ENCODE measurements at regions not wholly inside any gene's neighbourhood (a gene's known extent, or its start where the extent isn't known, plus 50 kb on each side); places are given as distances from the start of the nearest gene placed in this dataset.

DNA sequence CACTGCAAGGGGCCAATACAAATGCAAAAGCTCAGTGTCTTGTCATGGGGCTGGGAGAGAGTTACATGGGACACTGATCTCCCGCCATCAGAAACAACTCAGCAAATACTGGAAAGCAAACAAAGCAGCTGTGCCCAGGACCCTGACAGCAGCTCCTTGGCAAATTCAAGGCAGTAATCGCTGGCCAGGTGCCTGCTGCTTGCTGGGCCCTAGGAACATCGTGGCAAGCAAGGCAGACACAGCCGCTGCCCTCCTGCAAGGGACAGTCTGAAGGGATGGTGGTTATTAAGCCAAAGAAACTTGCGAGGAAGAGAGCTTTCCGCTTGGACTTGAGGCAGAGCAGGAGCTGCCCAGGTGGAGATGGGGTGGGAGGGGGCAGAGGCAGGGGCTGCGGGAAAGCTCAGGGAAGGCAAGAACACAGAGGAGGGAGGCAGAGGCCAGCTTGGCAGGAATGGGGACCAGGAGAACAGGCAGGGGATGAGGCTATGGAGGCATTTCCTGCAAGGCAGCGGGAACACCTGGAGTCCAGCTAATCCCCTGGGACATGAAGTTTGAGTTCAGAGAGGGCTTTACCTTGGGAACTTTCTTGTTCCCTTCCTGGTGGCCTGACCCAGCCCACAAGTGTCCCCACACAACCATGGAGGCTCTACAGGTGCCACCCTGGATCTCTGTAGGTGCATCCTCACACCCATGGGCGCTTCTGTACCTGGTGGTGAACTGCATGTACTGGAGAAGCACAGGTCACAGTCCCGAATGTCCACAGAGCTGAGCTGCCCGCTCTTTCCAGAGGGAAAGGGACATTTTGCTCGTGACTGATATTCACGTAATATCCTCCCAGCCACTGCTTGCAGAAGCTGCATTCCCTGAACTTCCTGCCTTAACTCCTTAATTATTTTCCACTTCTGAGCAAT, 78.7 kb upstream of the ATP2B2 start:
- DNase-seq (ENCODE audit: low spot score): no peak

DNA sequence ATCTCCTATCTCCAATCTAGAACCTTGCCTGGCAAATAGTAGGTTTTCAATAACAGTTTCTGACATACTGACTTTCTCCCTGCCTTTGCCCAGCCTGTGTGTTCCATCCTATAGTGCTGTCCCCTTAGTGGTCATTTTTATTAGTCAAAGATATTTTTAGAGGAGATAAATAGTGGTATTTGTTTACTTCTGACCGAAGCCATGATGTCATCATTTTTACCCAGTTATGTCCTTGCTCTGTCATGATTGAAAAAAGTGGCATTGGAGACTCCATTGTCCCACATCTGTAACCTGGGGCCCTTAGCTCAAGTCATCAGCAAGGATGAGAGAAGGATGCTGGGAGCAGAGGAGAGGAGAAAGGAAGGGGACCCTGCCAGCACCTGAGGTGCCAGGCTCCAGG, 80.6 kb upstream of the ATP2B2 start:
- DNase-seq (ENCODE audit: low spot score): no peak

DNA sequence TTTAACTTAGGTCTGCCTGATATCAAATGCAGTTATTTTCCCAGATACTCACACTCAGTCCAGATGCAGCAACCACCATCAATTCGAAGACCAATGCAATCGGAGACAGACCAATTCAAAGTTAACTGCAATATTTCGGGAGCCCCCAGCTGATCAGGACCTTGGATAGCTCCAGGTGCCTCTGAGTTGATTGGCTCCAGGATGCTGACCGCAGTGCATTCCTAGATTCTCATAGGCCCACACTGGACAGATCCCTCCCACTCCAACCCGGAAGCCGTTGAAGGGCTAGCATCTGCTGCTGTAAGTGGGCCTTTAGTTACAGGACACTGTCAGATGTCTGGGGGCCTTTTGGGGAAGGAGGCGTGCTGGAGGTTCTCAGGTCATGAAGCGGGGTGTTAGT, 89.5 kb upstream of the ATP2B2 start:
- peak; percentile 79 for DNase-seq (ENCODE audit: low spot score)

DNA sequence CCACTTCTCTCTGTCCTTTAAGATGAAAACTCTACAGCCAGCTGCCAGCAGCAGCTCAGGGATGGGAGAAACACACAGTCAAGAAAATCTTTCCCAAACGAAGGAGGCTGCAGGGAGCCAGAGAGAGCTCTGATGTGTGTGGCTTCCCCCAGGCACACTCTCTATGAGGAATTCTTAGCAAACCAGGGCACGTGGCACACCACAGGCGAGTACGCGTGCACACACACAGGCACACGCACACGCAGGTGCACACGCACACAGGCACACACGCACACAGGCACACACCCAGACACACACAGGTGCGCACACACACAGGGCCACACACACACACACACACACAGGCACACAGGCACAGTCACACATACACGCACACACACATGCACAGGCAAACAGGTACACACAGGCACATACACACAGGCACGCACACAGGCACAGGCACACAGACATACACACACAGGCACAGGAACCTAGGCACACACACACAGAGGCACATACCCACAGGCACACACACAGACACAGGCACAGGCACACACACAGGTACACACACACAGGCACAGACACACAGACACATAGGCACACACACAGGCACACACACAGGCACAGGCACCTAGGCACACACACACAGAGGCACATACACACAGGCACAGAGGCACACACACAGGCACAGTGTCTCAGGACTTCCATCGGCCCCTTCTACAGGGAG, 91.5 kb upstream of the ATP2B2 start:
- no peak for DNase-seq (ENCODE audit: low spot score)

DNA sequence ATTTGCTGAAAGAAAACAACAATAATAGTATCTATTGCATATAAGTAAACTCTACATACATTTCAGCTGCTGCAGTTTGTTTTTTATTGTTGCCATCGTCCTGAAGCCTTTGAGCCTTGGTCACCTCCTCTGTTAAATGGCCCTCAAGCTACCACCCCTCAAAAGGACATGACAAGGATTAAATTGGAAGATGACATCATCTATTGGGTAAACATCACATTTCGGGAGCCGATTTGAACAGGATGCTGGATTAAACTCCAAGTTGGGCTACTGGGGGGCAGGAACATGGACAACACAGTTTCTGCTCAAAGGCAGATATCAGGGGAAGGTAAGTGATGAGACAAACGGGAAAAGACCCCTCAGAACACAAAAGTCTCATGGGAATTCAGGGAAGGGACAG, 92.3 kb upstream of the ATP2B2 start:
- DNase-seq (ENCODE audit: low spot score): no peak

DNA sequence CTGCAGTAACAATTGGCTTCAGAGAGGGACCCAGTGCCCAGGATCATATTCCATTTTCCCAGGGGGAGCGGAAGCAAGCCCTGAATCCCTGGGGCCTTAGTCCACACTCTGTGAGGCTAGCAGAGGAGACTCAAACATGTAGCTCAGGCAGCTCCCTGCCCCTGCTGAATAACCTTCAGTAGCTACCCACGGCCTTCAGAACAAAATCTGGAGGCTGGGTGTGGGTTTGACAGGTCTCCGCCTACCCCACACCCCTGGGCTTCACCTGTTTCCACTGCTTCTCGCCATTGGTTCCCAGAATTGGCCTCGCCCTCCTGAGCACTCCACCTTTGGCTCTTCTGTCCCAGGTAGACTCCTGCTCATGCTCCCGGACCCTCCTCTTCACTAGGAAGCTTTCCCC, 93.6 kb upstream of the ATP2B2 start:
- no peak for DNase-seq (ENCODE audit: low spot score)

DNA sequence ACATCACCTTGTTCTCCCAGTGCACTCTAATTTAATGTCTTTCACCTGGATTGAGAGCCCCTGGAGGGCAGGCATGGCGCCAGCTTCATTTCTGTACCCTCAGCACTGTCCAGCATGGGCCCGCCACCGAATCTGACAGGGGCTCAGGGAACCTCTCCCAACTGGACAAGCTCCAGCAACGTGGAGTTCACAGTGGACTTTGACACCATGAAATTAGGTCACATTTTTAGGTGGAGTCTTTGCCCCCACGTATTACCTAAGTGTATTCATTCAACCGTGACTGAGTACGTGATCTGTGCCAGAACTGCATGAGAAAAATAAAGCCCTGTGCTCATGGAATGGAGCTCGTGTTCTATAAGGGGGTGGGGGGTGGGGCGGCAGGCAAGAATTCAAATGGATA, 94.1 kb upstream of the ATP2B2 start:
- no peak for DNase-seq (ENCODE audit: low spot score)

DNA sequence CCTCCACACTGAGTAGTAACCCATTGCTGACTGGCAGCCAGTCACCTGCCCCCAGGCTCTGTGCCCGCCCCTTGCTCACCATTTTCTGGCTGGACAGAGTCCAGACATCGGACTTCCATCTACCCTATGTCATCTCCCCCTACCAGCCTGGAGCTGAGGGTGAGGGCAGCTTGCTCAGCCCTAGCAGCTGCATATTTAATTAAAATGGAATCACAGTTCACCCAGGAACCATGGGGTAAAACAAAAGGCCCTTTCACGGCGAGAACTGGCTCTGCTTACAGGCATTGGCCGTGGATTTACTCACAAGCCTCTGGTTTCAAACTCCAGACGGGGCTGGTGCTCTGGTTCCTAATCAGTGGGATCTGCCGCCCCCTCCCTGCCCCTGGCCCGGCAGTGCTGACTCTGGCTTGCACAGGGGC, 94.9 kb upstream of the ATP2B2 start:
- no peak for DNase-seq (ENCODE audit: low spot score)

DNA sequence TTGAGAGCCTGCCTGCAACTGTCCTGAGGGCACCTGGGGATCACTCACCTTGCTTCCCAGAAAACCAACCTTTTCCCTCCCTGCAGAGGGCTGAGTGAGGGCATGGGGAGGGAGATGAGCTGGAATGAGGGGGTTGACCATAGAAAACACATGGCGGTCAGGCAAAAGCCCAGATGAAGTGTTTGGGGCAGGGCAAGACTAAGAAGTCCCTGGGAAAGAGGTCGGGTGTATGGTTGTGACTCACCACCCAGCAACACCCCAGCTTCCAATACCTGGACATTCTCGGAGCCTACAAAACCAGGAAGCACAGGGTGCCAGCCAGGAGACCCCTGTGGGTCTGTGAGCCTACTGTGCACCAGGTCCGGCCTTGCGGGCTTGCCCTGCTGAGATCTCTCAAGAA, 95.3 kb upstream of the ATP2B2 start:
- DNase-seq (ENCODE audit: low spot score): no peak

DNA sequence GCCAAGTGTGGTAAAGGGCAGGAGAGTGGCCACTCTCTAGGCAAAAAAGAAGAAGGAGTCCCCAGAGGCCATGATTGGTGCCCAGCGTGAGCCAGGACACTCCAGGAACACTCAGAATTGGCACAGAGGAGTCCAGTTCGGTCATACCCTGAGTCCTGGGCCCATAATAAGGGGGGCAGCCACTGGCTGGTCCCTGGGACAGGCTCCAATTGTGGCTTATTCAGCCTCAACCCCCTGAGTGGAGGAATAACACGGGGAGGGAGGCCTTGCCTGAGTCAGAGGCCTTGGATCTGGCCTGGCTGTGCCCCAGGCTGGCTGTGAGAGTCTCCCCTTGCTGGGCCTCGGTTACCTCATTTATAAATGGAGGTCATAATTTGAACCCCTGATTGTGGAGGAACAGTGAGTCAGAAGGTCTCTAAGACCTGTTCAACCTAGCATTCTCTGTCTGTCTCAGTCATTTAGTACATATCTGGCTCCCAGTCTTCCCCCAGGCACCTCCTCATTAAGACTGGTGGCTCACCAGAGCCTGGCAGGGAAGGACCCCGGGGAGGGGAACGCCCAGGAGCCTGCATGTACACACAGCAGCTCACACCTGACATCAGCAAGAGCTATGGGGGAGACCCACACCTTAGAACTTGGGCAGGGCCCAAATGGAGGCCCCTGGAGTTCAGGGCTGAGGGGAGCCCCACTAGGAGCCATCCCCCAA, 95.9 kb upstream of the ATP2B2 start:
- DNase-seq (ENCODE audit: low spot score): no peak

DNA sequence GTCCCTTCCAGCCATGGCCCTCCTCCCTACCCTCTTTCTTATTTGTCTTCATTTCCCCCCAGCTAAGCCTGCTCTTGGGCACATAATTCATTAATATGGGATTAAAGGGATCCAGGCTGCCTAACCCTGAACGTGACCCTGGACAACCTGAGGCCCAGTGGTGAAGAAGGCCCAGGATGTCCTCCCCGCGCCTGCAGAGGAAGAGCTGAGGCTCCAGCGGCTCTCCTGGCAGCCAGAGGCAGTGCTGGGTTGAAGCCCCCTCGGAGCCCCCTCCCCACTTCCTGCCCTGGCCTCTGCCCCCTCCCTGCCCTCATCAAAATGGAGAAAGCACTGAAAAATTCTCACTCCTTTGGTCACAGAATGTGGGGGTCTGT, 96.5 kb upstream of the ATP2B2 start:
- no peak for DNase-seq (ENCODE audit: low spot score)

DNA sequence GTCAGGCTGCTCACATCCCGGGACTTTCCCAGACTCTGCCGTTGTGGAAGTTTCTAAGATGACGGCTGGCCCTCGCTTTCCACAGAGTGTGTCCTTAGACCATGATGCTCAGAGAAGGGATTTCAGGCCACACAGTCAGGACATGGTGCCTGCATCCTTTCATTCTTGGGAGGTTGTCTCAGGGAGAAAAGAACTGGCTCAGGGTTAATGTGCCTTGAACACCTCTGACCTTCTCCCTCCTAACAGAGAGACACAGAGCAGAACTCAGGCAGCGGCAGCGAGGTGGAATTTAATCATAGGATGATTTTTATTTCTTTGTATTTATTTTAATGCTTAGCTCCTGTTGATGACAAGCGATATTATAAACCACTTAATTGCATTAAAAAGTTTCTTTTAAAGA, 96.9 kb upstream of the ATP2B2 start:
- DNase-seq (ENCODE audit: low spot score): no peak

DNA sequence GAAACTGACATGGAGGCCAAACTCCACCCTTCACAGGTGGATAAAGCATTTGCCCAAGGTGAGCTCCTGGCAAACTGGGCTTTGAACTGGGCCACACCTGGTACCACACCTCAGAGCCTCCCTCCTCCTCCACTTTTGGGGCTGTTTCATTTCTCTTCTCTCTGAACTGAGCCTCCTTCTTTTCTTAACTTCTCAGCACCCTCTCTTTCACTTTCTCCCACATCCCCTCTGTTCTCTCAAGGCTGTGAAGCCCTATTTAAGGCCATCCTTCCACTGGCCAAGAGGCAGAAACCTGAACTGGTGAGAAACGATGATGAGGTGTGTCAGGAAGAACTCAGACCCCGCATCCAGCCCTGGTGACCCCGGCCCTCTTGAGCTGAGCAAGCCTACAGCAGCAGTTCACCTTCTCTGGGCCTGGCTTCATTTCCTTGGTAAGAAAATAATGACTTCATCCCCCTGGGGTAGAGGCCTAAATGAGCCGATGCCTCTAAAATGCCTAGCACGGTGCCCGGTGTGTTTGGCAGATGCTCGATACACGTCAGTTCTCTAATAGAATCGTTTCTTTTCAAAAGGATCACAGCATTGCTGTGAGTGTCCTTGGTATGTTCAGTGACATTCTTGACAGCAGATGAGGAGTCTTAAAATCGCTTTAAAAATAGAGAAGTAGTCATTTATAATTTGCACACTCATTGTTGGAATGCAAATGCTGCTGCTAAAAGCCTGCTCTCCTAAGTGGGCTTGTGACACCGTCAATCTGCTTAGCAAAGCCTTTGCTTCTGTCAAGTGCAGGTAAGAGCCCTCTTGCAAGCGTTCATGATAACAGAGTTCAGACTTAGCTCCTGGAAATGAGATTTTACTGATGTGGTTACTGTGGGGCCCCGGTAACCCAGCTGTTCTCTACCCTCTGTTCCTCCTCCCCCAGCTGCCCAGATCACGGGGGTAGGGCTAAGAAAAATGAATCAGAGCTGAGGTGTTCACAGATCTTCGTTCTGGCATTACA, 97.7 kb upstream of the ATP2B2 start:
- no peak for DNase-seq (ENCODE audit: low spot score)

DNA sequence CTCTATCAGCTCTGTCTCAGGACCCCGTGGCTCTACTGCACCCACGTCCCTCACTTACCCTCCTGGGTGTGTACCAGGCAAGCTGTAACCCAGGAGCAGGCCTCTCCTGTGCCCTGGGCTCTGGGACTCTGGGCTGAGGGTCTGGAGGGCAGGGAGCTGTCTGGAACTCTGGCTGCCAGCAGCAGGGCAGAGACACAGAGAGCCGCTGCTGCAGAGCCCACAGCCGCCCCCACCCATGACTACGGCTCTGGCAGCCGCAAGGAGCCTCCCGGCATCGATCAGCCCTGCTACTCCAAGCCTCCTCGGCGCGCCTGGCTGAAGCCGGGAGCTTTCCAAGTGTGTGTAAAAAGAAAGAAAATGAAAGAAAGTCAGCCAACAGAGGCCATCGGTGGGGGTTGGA, 103.7 kb upstream of the ATP2B2 start:
- no peak for DNase-seq (ENCODE audit: low spot score)

DNA sequence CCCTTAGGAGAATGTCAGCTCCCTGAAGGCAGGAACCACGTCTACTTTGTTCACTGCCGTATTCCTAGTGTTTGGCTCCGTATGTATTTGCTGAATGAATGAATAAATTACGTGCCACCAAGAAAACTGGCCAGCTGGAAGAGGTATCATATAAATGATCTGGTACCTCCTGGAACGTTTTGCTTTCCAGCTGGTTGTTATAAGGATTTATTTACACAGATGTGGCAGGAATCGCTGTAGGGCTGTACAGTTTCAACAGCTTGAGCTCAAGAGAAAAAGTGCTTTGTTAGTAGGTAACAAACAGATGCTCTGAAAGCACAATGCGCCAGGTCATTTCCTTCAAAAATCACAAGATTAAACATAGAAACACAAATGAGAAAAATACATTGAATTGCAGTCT, 108.8 kb upstream of the ATP2B2 start:
- DNase-seq (ENCODE audit: low spot score): no peak

DNA sequence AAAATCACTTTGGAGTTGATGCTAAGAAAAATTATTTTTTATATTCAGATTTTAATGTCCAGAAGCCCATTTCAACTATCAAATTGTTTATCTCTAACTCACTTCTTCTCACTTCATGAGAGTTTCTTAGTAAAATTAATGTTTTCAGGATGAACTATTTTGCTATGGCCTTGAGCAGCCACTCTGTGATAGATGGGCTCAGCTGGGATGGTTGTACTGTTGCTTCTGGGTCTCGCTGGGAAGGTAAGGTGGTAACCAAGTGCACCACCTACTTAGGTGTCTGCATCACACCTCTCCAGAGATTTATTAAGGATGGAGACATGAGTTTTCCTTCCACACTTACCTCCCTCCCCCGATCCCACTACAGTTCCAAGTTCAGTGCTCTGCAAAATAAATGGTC, 110.3 kb upstream of the ATP2B2 start:
- no peak for DNase-seq (ENCODE audit: low spot score)

DNA sequence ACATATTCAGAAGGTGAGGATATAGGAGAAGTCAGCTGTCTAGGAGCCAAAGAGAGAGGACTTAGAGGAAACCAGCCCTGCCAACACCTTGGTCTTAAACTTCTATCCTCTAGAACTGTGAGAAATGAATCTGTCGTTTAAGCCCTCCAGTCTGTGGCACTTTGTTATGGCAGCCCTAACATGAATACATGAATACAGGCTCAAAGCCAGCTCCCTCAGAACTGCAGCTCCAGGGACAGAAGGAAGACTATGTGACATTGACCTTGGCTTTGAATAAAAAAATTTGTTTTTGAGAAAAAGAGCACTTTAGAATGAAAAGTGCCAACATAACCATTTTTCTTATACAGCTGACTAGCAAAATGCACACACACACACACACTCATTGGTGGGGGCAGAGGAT, 110.9 kb upstream of the ATP2B2 start:
- no peak for DNase-seq (ENCODE audit: low spot score)

DNA sequence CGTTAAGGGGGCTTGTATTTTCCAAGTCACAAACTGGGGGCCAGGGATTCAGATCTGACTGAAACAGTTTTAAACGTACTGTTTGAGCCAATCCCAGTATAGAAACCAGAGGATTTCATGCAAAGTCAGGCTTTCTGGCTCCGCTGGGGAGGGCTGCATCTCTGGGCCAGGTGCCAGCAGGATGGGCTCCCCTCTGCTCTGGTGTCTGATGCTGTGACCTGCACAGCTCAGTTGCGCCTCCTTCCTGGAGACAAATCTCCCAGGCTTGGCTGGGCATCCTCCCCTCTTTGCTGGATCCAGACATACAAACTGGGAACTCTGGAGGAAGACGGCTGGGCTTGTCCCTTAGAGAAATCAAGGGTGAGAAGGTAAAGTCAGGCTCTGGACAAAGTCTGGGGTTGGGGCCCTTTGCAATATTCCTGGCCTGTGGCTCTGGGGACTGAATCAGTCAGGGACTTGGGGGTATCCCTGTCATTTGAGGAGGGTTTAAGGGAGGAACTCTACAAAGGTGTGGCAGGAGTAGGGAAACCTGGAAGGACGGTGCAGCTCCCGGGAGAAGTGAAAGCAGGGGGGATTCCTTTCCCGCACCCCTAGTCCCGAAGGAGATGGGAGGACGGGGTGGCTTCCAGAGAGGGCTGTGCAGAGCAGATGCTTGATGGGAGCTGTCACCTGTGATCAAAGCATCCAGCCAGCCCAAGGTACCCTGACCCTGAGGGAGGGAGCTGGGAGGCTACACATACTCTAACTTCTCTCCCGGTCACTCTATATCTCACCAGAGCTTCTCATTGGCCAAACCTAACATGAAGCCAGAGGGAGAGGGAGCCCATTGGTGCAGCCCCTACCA, 114.8 kb upstream of the ATP2B2 start:
- DNase-seq (ENCODE audit: low spot score): no peak

DNA sequence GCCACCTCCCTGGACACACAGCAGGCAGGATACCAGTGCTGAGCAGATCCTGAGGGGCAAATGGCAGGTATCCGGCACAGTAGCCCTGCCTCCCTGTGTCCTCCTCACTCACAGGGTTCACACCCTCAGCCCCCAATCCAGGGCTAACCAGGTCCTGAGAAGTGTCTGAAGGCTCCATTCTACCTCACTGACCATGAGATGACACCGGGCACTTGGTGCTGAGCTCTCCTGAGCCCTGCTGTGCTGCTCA, 115.4 kb upstream of the ATP2B2 start:
- no peak for DNase-seq (ENCODE audit: low spot score)

DNA sequence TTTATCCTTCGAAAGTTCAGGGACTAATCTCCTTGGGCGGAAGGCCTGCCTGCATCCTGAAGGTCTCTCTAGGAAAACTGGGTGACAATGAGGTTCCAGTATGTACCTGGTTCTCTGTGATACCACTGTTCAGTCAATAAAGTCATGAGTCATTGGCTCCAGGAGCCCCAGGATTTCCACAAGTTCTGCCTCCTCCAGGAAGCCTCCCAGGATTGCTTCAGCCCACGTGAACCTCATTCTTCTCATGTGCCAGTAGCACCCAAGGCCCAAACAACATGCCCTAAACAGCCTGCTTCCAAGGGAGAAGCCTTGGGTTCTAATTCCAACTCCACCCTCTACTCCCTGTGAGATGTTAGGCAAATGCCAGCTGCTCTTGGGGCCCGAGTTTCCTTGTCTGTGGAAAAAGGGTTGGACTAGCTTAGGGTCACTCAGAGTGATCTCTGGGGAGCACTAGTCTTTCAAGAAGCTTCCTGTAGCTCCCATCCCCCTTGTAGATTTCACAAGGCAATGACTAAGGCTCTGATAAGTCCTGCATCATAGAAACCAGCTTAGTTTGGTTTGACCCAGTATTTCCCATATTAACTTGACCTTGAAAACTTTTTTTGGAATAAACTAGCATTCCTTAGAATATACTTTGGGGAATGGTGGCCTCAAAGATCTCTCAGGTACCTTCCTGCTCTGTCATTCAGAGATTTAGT, 118.3 kb upstream of the ATP2B2 start:
- no peak for DNase-seq (ENCODE audit: low spot score)

DNA sequence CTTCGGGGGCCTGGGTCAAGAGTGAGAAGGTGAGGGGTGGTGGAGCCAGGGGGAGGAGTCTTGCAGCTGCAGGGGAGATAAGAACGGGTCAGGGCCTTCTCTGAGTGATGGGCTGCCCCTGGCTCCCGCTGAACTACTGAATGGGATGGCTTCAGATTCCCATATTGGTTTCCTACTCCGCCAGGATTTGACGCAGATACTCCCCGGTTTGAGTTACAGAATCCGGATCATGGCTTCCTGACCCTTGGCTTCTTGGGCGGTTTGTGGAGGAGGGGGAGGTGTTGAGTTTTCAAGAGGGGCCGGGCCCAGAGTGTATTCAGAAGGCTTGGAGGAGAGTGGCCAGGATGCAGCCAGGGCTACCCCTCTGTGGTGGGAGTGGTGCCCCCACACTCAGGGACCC, 119.9 kb upstream of the ATP2B2 start:
- DNase-seq (ENCODE audit: low spot score): no peak

Data from AG20443 (cell line).